ENCODE measurements at regions not wholly inside any gene's neighbourhood (a gene's known extent, or its start where the extent isn't known, plus 50 kb on each side); places are given as distances from the start of the nearest gene placed in this dataset.
A peak's percentile ranks its signal among the peaks of the same experiment; 100 is the strongest.

GRCh38 chr7:69088185-69088584 is 510.1 kb upstream of the AUTS2 start:
- Histone ChIP-seq H3K4me1 (no peaks in the 10 kb centered on the region), H3K4me3 (replicated peaks in 1 of 3) (no peak overlapping the region), H3K9me3 (no peaks in the 10 kb centered on the region), H3K36me3 (no peaks in the 10 kb centered on the region), H3K27me3 (no peaks in the 10 kb centered on the region), H3K27ac (no peak overlapping the region)
- intact Hi-C loops (cut with DNase I), result no loop called here
- no peak for DNase-seq
- TF ChIP-seq CTCF (IDR thresholded peaks at IDR 0.05) (no peak), POLR2A (IDR thresholded peaks at IDR 0.05) (no peak)

DNA sequence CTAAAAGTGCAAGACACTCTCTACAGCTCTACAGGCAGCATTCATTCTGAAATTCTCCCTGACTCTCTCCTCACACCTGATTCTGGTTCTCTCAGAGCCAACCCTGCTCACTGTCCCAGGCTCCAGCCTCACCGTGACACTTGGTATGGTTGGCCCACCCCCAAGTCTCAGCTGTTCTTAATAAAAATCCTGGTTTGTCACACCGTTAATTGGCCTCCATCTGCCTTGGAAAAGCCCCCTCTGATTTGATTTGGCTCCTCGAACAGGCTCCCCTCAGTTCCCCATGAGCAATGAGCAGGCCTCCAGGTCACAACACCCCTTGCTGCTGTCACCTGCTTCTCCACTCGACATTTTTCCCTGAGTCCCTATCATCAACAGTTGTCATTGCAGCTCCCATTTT is 507.3 kb upstream of the AUTS2 start:
- no peak overlapping the region for H3K4me3 ChIP-seq (replicated peaks in 1 of 3)
- no peaks in the 10 kb centered on the region for H3K9me3 ChIP-seq
- no peaks in the 10 kb centered on the region for H3K4me1 ChIP-seq
- H3K27ac ChIP-seq, result no peak overlapping the region
- no peak for TF ChIP-seq POLR2A (IDR thresholded peaks at IDR 0.05)
- no peak for TF ChIP-seq CTCF (IDR thresholded peaks at IDR 0.05)
- intact Hi-C loops (cut with DNase I), result no loop called here
- WGBS, 2 donors, result 76 to 82% methylated on average over 4 of the region's 4 CpGs
- no peak for DNase-seq
- no peaks in the 10 kb centered on the region for H3K27me3 ChIP-seq
- H3K36me3 ChIP-seq, result no peaks in the 10 kb centered on the region

GRCh38 chr7:69091521-69091920 is 506.8 kb upstream of the AUTS2 start:
- Histone ChIP-seq H3K27me3 (no peaks in the 10 kb centered on the region), H3K4me1 (no peaks in the 10 kb centered on the region), H3K4me3 (replicated peaks in 1 of 3) (no peak overlapping the region), H3K36me3 (no peaks in the 10 kb centered on the region), H3K27ac (no peak overlapping the region), H3K9me3 (no peaks in the 10 kb centered on the region)
- 24 to 30% methylated on average over 4 of the region's 4 CpGs for WGBS, 2 donors
- DNase-seq, result peak; percentile 24 to 47
- no peak for TF ChIP-seq CTCF (IDR thresholded peaks at IDR 0.05)
- TF ChIP-seq POLR2A (IDR thresholded peaks at IDR 0.05), result no peak
- intact Hi-C loops (cut with DNase I), result no loop called here

GRCh38 chr7:69095127-69095526 is 503.1 kb upstream of the AUTS2 start:
- intact Hi-C loops (cut with DNase I), result no loop called here
- no peak for TF ChIP-seq CTCF (IDR thresholded peaks at IDR 0.05)
- TF ChIP-seq POLR2A (IDR thresholded peaks at IDR 0.05), result no peak
- H3K36me3 ChIP-seq, result no peaks in the 10 kb centered on the region
- H3K4me1 ChIP-seq, result no peaks in the 10 kb centered on the region
- WGBS, 2 donors, result 76 to 82% methylated on average over 2 of the region's 2 CpGs
- H3K9me3 ChIP-seq, result no peaks in the 10 kb centered on the region
- DNase-seq, result no peak
- H3K27ac ChIP-seq, result no peak overlapping the region
- H3K27me3 ChIP-seq, result no peaks in the 10 kb centered on the region
- no peak overlapping the region for H3K4me3 ChIP-seq (replicated peaks in 1 of 3)

GRCh38 chr7:69095649-69096048 is 502.6 kb upstream of the AUTS2 start:
- Histone ChIP-seq H3K4me1 (no peaks in the 10 kb centered on the region), H3K27me3 (no peaks in the 10 kb centered on the region), H3K27ac (no peak overlapping the region), H3K4me3 (replicated peaks in 1 of 3) (no peak overlapping the region), H3K9me3 (no peaks in the 10 kb centered on the region), H3K36me3 (no peaks in the 10 kb centered on the region)
- DNase-seq, result no peak
- no peak for TF ChIP-seq CTCF (IDR thresholded peaks at IDR 0.05)
- no peak for TF ChIP-seq POLR2A (IDR thresholded peaks at IDR 0.05)
- intact Hi-C loops (cut with DNase I), result no loop called here
- WGBS, 2 donors, result 89 to 92% methylated on average over 4 of the region's 4 CpGs
